ENCODE measurements at regions not wholly inside any gene's neighbourhood (a gene's known extent, or its start where the extent isn't known, plus 50 kb on each side); places are given as distances from the start of the nearest gene placed in this dataset.

DNA sequence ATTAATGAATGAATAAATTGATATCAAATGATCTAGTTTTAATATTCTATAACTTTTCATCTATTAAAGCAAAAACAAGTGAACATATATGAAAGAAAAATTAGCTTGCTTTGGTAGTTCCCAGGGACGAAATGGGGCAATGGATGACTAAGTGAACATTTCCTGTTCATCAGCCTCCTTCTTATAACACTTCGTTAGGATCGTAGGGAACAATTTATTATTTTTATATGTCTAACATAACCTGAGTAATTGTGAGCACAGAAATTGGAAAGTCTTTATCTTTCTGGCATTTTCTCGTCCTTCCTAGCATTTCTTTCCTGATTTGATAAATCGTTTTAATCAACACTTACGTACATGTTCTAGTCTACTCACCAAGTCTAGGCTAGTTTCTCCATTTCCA is 59.1 kb upstream of the PPP1R3C start:
- CTCF ChIA-PET: interaction anchor here (1.0 to 1.3 kb wide), 2 partner anchors 56 to 780 kb away, joined by 3 to 6 read pairs; no protein-coding TSS in a partner anchor
- no peak overlapping the region for H3K4me3 ChIP-seq (ENCODE audit: control extremely low read depth in 1 of 5, extremely low read depth in 1 of 5, insufficient read depth in 1 of 5, low read depth in 2 of 5, low read length in 4 of 5)
- peaks cover 17% of the 10 kb centered on the region for H3K27me3 Mint-ChIP-seq

More for the DNA sequence above, 59.1 kb upstream of the PPP1R3C start:
- Histone ChIP-seq H3K4me2 (replicated peaks; ENCODE audit: low read depth, low read length, poor library complexity, severe bottlenecking) (no peak overlapping the region), H3K36me3 (replicated peaks in 1 of 2; ENCODE audit: control extremely low read depth in 1 of 2, control insufficient read depth in 1 of 2, extremely low read depth in 1 of 2, insufficient read depth in 2 of 2, low read length in 1 of 2) (no peaks in the 10 kb centered on the region), H3K9me3 (ENCODE audit: control extremely low read depth in 1 of 3, control insufficient read depth in 2 of 3, insufficient read depth in 1 of 3, low read length in 2 of 3) (no peaks in the 10 kb centered on the region), H3K9ac (ENCODE audit: low read length) (no peak overlapping the region), H3K27me3 (replicated peaks in 1 of 4; ENCODE audit: control extremely low read depth in 1 of 4, control insufficient read depth in 3 of 4, insufficient read depth in 4 of 4, low read length in 3 of 4) (no peaks in the 10 kb centered on the region), H3K79me2 (ENCODE audit: control insufficient read depth, insufficient read depth, low read length) (no peaks in the 10 kb centered on the region), H3K4me1 (ENCODE audit: control insufficient read depth in 2 of 2, insufficient read depth in 2 of 2, low read length in 2 of 2) (no peaks in the 10 kb centered on the region), H2AFZ (ENCODE audit: insufficient read depth, low read depth, low read length, poor library complexity, severe bottlenecking) (no peak overlapping the region), H4K20me1 (ENCODE audit: control insufficient read depth, insufficient read depth, low read length, poor library complexity, severe bottlenecking) (no peaks in the 10 kb centered on the region), H3K27ac (ENCODE audit: low read length in 2 of 2) (no peak overlapping the region)
- intact Hi-C loops (cut with micrococcal nuclease): loop anchor here (5.0 kb wide), 1 partner anchor 305 kb away; no protein-coding TSS in a partner anchor
- ATAC-seq (ENCODE audit: low read depth) (no peak), DNase-seq (no peak)
- H3K4me1 Mint-ChIP-seq: no peaks in the 10 kb centered on the region
- no peak overlapping the region for H3K4me3 Mint-ChIP-seq
- 95% methylated on average over 3 of the region's 6 CpGs for WGBS (ENCODE audit: insufficient coverage)
- H3K27ac Mint-ChIP-seq: no peak overlapping the region
- no peak for TF ChIP-seq CTCF (IDR thresholded peaks at IDR 0.05)
- no peak for TF ChIP-seq EZH2 (IDR thresholded peaks at IDR 0.05; ENCODE audit: borderline replicate concordance, insufficient read depth, low read depth, low read length, poor library complexity, severe bottlenecking)
- POLR2A ChIA-PET: no interaction called here
- H3K9me3 Mint-ChIP-seq (ENCODE audit: insufficient read depth): no peaks in the 10 kb centered on the region
